CD4-positive, CD25-positive, alpha-beta regulatory T cell (primary cell): ENCODE measurements at regions not wholly inside any gene's neighbourhood (a gene's known extent, or its start where the extent isn't known, plus 50 kb on each side); places are given as distances from the start of the nearest gene placed in this dataset.
"Not testable (repeated sequence)": the region's sequence is repeated elsewhere in the genome, so short reads cannot be mapped to it uniquely, and the experiment has no call there.

ENCODE experiments used
- ATAC-seq, 2 donors: fragments of 150-1000 bp; cut with Tn5 transposase; one replicate each; pipeline ENCODE4 v1.10.0; 2021; ENCODE audit warnings: low read depth in 2 of 2, moderate number of reproducible peaks in 2 of 2, moderate library complexity in 1 of 2
- DNase-seq, 3 donors: peaks; one replicate each; pipeline versions ENCODE4 v3.0.0 to v3.0.0-alpha.2; 2012 to 2022; ENCODE audit warnings: mixed read lengths in 1 of 3
- H3K27ac ChIP-seq: one replicate; pipeline ENCODE4 v1.7.0; 2013; ENCODE audit warnings: mild to moderate bottlenecking, low read length; ENCODE audit not compliant: insufficient read depth, poor library complexity, severe bottlenecking
- H3K27me3 ChIP-seq: one replicate; pipeline ENCODE4 v1.7.0; 2013; ENCODE audit warnings: low read length; ENCODE audit not compliant: control insufficient read depth, insufficient read depth
- H3K36me3 ChIP-seq: one replicate; pipeline ENCODE4 v1.7.0; 2013; ENCODE audit warnings: mild to moderate bottlenecking, low read length, moderate library complexity; ENCODE audit not compliant: control insufficient read depth, insufficient read depth
- H3K4me1 ChIP-seq: 2 replicates; pipeline ENCODE4 v1.7.0; 2013; ENCODE audit warnings: mild to moderate bottlenecking, low read length; ENCODE audit not compliant: insufficient read depth, control insufficient read depth, poor library complexity, severe bottlenecking
- H3K4me3 ChIP-seq: one replicate; pipeline ENCODE4 v1.7.0; 2013; ENCODE audit warnings: low read depth, mild to moderate bottlenecking, low read length, moderate library complexity
- H3K9me3 ChIP-seq, 2 experiments: 1 replicate in 1 of 2; 2 replicates in 1 of 2; pipeline ENCODE4 v1.7.0; 2013; ENCODE audit warnings: low read length in 2 of 2, mild to moderate bottlenecking in 1 of 2, moderate library complexity in 1 of 2; ENCODE audit not compliant: control insufficient read depth in 2 of 2
- H3K27ac Mint-ChIP-seq, 3 donors: one replicate each; pipeline ENCODE4 v1.8.0; 2020 to 2022; ENCODE audit warnings: mild to moderate bottlenecking in 3 of 3, mixed read lengths in 3 of 3, moderate library complexity in 2 of 3
- H3K27me3 Mint-ChIP-seq: one replicate; pipeline ENCODE4 v1.8.0; 2022; ENCODE audit warnings: mild to moderate bottlenecking, mixed read lengths
- H3K36me3 Mint-ChIP-seq: one replicate; pipeline ENCODE4 v1.8.0; 2020; ENCODE audit warnings: mixed read lengths
- H3K4me1 Mint-ChIP-seq, 4 donors: one replicate each; pipeline ENCODE4 v1.8.0; 2020 to 2022; ENCODE audit warnings: mixed read lengths in 4 of 4, mild to moderate bottlenecking in 1 of 4
- H3K4me3 Mint-ChIP-seq, 4 donors: one replicate each; pipeline ENCODE4 v1.8.0; 2020 to 2022; ENCODE audit warnings: mild to moderate bottlenecking in 4 of 4, mixed read lengths in 4 of 4, moderate library complexity in 3 of 4
- H3K9me3 Mint-ChIP-seq, 7 donors: one replicate each; pipeline ENCODE4 v1.8.0; 2020 to 2022; ENCODE audit warnings: mixed read lengths in 7 of 7, mild to moderate bottlenecking in 3 of 7, moderate library complexity in 2 of 7

- peaks cover 0 to 2% (median 0%) of the 10 kb centered on the region in 7 donors for H3K9me3 Mint-ChIP-seq
- no peak overlapping the region for H3K4me3 Mint-ChIP-seq
- DNase-seq (no peak), ATAC-seq (no peak)
- H3K36me3 Mint-ChIP-seq, result no peaks in the 10 kb centered on the region
- Histone ChIP-seq H3K27ac (no peak overlapping the region), H3K27me3 (no peaks in the 10 kb centered on the region), H3K36me3 (no peaks in the 10 kb centered on the region), H3K4me3 (no peak overlapping the region), H3K9me3 (no peaks in the 10 kb centered on the region), H3K4me1 (no peaks in the 10 kb centered on the region)
- peaks cover 9% of the 10 kb centered on the region for H3K27me3 Mint-ChIP-seq
- no peak overlapping the region for H3K27ac Mint-ChIP-seq
- peaks cover 0 to 4% (median 0%) of the 10 kb centered on the region in 4 donors for H3K4me1 Mint-ChIP-seq
Observed at GRCh38 chr3:153373606-153374005, 211.6 kb downstream of the RAP2B start.

- H3K36me3 Mint-ChIP-seq, H3K27ac Mint-ChIP-seq, H3K4me1 ChIP-seq, DNase-seq, H3K27ac ChIP-seq, H3K4me3 ChIP-seq, ATAC-seq, H3K4me3 Mint-ChIP-seq, H3K4me1 Mint-ChIP-seq, H3K27me3 ChIP-seq, H3K36me3 ChIP-seq, H3K27me3 Mint-ChIP-seq, H3K9me3 Mint-ChIP-seq, H3K9me3 ChIP-seq: not testable (repeated sequence)
Observed at GRCh38 chr3:153378366-153378765, 216.3 kb downstream of the RAP2B start.

GRCh38 chr3:153379516-153379915, 217.5 kb downstream of the RAP2B start:
- DNase-seq (no peak), ATAC-seq (no peak)
- Histone ChIP-seq H3K27me3 (no peaks in the 10 kb centered on the region), H3K27ac (no peak overlapping the region), H3K4me3 (no peak overlapping the region), H3K4me1 (no peaks in the 10 kb centered on the region), H3K9me3 (no peaks in the 10 kb centered on the region), H3K36me3 (no peaks in the 10 kb centered on the region)
- Mint-ChIP-seq H3K27ac (no peak overlapping the region), H3K4me3 (no peak overlapping the region), H3K27me3 (peaks cover 5% of the 10 kb centered on the region), H3K36me3 (no peaks in the 10 kb centered on the region), H3K4me1 (no peaks in the 10 kb centered on the region), H3K9me3 (peaks cover 0 to 2% (median 0%) of the 10 kb centered on the region in 7 donors)

GRCh38 chr3:153385343-153385742, 223.3 kb downstream of the RAP2B start:
- no peak overlapping the region for H3K27ac ChIP-seq
- H3K4me1 Mint-ChIP-seq, result peaks cover 0 to 2% (median 0%) of the 10 kb centered on the region in 4 donors
- H3K4me3 ChIP-seq, result no peak overlapping the region
- H3K4me1 ChIP-seq, result no peaks in the 10 kb centered on the region
- no peaks in the 10 kb centered on the region for H3K27me3 ChIP-seq
- H3K36me3 ChIP-seq, result no peaks in the 10 kb centered on the region
- H3K9me3 Mint-ChIP-seq, result no peaks in the 10 kb centered on the region
- no peaks in the 10 kb centered on the region for H3K36me3 Mint-ChIP-seq
- no peak for DNase-seq
- no peak for ATAC-seq
- H3K27ac Mint-ChIP-seq, result no peak overlapping the region
- no peaks in the 10 kb centered on the region for H3K27me3 Mint-ChIP-seq
- H3K4me3 Mint-ChIP-seq, result no peak overlapping the region
- H3K9me3 ChIP-seq, result no peaks in the 10 kb centered on the region

- ATAC-seq, result no peak
- Mint-ChIP-seq H3K4me1 (peaks cover 0 to 4% (median 0%) of the 10 kb centered on the region in 4 donors), H3K27ac (no peak overlapping the region), H3K4me3 (no peak overlapping the region), H3K9me3 (peaks cover 1 to 23% (median 9%) of the 10 kb centered on the region in 7 donors), H3K27me3 (peaks cover 11% of the 10 kb centered on the region), H3K36me3 (no peaks in the 10 kb centered on the region)
- no peaks in the 10 kb centered on the region for H3K36me3 ChIP-seq
- no peak overlapping the region for H3K27ac ChIP-seq
- H3K4me1 ChIP-seq, result no peaks in the 10 kb centered on the region
- H3K4me3 ChIP-seq, result no peak overlapping the region
- peaks cover 7 to 9% of the 10 kb centered on the region in 2 experiments for H3K9me3 ChIP-seq
- no peaks in the 10 kb centered on the region for H3K27me3 ChIP-seq
- no peak for DNase-seq
Observed at GRCh38 chr3:153392363-153392762, 230.3 kb downstream of the RAP2B start.

GRCh38 chr3:153394017-153394416, 232.0 kb downstream of the RAP2B start:
- H3K9me3 ChIP-seq, result peaks cover 7 to 9% of the 10 kb centered on the region in 2 experiments
- no peaks in the 10 kb centered on the region for H3K4me1 ChIP-seq
- H3K27ac Mint-ChIP-seq, result no peak overlapping the region
- no peak for ATAC-seq
- H3K4me1 Mint-ChIP-seq, result peaks cover 0 to 5% (median 3%) of the 10 kb centered on the region in 4 donors
- no peak overlapping the region for H3K27ac ChIP-seq
- H3K4me3 Mint-ChIP-seq, result no peak overlapping the region
- H3K4me3 ChIP-seq, result no peak overlapping the region
- no peak for DNase-seq
- H3K9me3 Mint-ChIP-seq, result peaks cover 3 to 23% (median 9%) of the 10 kb centered on the region in 7 donors
- H3K27me3 ChIP-seq, result no peaks in the 10 kb centered on the region
- no peaks in the 10 kb centered on the region for H3K36me3 ChIP-seq
- H3K36me3 Mint-ChIP-seq, result no peaks in the 10 kb centered on the region
- H3K27me3 Mint-ChIP-seq, result peaks cover 11% of the 10 kb centered on the region

- no peak overlapping the region for H3K4me3 ChIP-seq
- DNase-seq (no peak), ATAC-seq (no peak)
- Mint-ChIP-seq H3K4me1 (peaks cover 4 to 17% (median 6%) of the 10 kb centered on the region in 4 donors), H3K27ac (no peak overlapping the region), H3K9me3 (peaks cover 3 to 23% (median 9%) of the 10 kb centered on the region in 7 donors), H3K4me3 (no peak overlapping the region), H3K36me3 (no peaks in the 10 kb centered on the region), H3K27me3 (peaks cover 6% of the 10 kb centered on the region)
- peaks cover 7 to 9% of the 10 kb centered on the region in 2 experiments for H3K9me3 ChIP-seq
- no peak overlapping the region for H3K27ac ChIP-seq
- H3K4me1 ChIP-seq, result no peaks in the 10 kb centered on the region
- no peaks in the 10 kb centered on the region for H3K36me3 ChIP-seq
- H3K27me3 ChIP-seq, result no peaks in the 10 kb centered on the region
Observed at GRCh38 chr3:153396581-153396980, 234.6 kb downstream of the RAP2B start.

GRCh38 chr3:153397794-153398193, 235.8 kb downstream of the RAP2B start:
- DNase-seq (no peak), ATAC-seq (no peak)
- Histone ChIP-seq H3K36me3 (no peaks in the 10 kb centered on the region), H3K27me3 (no peaks in the 10 kb centered on the region), H3K4me1 (no peaks in the 10 kb centered on the region), H3K4me3 (no peak overlapping the region), H3K9me3 (peaks cover 7 to 9% of the 10 kb centered on the region in 2 experiments), H3K27ac (no peak overlapping the region)
- Mint-ChIP-seq H3K4me1 (peaks cover 4 to 17% (median 6%) of the 10 kb centered on the region in 4 donors), H3K36me3 (no peaks in the 10 kb centered on the region), H3K4me3 (no peak overlapping the region), H3K27ac (no peak overlapping the region), H3K27me3 (peaks cover 6% of the 10 kb centered on the region), H3K9me3 (peaks cover 3 to 17% (median 5%) of the 10 kb centered on the region in 7 donors)
